Skeletal muscle cell (primary cell): ENCODE measurements at regions not wholly inside any gene's neighbourhood (a gene's known extent, or its start where the extent isn't known, plus 50 kb on each side); places are given as distances from the start of the nearest gene placed in this dataset.

Experiments used
- DNase-seq: peaks from one replicate; pipeline ENCODE4 v3.0.0-alpha.2; 2010; ENCODE audit warnings: low read depth
- H3K4me3 ChIP-seq: 2 replicates; pipeline ENCODE4 v1.5.1; 2011; ENCODE audit warnings: low read depth, mild to moderate bottlenecking, control low read depth, low read length, moderate library complexity

DNA sequence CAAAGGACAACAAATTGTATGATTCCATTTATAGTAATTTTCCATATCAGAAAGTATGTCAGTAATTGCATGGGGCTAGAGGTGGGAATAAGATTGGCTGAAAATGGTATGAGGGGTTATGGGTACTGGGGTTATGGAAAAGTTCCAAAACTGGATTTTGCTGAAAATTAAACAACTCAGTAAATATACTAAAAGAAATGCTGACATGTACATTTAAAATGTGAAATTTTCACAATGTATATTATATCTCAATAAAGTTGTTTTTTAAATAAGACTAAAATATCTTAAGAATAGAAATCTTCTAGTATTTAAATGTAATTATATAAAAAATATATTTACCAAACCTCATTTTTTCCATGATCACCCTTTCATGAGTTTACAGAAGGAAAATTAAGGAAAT lies 844.9 kb upstream of the SLIT2 start:
- DNase-seq, result no peak
- H3K4me3 ChIP-seq, result no peak overlapping the region

DNA sequence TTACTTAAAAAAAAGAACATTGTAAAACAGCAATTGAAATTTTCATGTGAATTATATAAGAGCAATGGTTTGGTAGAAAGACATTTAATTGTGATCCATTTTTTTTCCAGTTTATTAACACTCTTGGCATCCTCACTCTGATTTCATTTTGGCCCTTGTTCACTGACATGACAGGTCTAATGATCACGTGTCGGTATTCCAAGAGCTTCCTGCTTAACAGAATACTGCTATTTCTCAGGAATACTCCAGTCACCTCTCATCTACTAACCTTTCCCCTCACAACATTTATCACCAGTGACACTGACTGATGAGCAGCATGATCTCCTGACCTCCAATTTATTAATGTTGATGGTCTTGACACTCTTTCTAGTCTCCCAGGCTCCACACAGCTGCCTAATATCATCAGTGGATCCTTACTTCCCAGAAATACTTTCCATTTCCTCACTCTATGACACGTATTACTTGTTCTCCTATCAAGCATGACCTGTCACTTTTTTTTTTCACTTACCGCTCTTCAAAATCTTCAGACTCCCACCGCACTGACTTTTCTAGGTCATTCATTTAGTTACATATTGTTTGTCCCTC lies 847.8 kb upstream of the SLIT2 start:
- H3K4me3 ChIP-seq, result no peak overlapping the region
- DNase-seq, result no peak

DNA sequence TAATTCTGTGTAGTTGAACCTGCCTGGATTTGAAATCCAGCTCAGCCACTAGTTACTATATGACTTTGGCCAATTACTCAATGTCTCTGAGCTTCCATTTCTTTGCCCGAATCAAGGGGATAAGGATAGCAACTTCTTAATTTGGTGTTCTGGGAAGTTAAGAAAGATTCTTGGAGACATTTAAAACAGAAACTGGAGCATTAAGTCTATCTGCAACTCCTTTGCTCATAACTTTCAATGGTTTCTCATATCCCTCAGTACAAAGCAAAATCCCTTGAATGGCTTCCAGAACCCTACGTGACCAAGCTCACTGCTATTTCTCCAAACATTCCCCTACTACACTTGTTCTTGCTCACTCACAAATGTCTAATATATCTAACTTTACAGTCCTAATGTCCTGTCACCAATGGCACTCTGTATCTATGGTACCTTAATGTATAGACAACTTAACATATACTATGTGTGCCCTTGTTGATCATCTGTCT lies 849.1 kb upstream of the SLIT2 start:
- no peak for DNase-seq

DNA sequence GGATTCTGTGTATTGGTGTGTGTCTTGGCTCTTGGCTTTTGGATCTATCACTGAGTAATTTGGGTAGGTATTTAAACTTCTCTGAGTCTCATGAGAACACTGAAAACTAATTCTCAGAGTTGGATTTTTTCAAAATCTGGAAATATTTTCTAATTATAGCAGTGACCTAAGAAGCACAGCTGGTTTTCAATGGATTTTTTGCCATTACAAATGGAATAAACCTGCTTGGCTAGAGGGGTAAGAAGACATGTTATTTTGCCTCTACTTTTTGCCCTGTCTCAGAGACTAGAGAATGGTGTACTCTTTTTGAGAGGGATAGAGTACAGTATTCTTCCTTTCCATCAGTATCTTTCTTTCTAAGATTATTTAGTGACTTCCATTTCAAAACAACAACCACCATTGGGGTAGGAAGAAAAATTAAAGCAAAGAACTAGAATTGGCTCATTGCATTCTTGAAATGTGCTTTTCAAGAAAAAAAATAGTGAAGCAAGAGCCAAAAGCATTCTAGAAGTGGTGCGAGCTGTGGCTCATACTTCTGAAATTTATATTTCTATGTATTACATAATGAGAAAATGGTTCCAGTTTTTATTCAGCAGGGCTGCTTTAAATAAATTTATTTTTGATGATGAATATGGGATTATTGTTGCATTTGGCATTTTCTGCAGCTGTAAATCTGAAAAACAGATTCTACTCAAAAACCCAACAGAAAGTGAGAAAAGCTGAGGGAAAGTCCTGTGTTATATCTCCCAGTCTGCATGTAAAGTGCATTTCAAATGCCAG lies 850.2 kb upstream of the SLIT2 start:
- no peak for DNase-seq
- H3K4me3 ChIP-seq, result no peak overlapping the region

More for the DNA sequence above, 849.1 kb upstream of the SLIT2 start:
- no peak overlapping the region for H3K4me3 ChIP-seq

DNA sequence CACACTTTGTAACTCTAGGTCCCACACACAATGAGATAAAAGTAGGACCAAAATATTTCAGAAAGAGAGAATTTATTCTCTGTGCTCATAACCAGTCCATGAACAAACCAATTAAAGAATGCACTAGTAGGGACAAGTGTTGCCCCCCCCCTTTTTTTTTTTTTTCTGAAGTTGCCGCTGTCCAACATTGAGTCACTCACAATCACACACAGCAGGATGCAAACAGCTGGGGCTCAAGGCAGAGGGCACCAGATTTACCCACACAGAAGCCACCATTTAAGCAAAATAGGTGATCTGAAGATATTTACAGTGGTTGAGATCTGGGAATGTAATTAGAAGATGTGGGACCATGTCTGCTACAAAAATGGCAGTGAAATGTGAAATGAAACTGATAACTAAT lies 850.9 kb upstream of the SLIT2 start:
- DNase-seq, result no peak
- H3K4me3 ChIP-seq, result no peak overlapping the region

DNA sequence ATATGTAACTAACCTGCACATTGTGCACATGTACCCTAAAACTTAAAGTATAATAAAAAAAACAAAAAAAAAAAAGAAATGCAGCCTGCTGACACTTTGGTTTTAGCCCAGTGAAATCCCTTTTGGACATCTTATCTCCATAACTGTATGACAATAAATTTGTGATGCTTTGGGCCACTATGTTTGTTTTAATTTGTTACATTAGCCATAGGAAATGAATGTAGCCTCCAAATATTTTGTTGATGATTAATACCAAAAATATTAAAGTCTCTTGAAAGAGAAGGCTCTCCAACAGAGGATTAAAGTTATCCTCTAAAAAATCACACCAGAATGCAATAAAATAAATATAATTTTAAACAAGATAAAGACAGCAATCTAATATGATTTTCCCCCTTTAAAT lies 852.7 kb upstream of the SLIT2 start:
- H3K4me3 ChIP-seq, result no peak overlapping the region

DNA sequence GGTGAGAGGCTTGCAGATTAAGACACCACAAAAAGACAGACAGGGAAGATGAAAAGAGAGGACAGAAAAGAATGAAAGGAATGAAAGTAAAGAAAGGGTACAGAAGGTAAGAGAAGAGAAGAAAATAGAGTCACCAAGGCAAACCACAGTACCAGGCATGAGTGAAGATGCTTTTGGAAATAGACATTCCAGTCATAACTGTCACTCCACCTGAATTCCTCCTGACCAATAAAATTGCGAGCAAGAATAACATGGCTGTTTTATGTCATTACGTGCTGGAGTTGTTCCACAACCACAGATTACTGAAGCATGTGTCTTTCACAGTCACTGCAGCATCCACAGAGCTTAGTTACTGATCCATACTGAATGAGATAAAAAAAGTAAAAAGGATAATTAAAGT lies 864.9 kb upstream of the SLIT2 start:
- H3K4me3 ChIP-seq, result no peak overlapping the region
- DNase-seq, result no peak

More for the DNA sequence above, 852.7 kb upstream of the SLIT2 start:
- DNase-seq, result no peak

DNA sequence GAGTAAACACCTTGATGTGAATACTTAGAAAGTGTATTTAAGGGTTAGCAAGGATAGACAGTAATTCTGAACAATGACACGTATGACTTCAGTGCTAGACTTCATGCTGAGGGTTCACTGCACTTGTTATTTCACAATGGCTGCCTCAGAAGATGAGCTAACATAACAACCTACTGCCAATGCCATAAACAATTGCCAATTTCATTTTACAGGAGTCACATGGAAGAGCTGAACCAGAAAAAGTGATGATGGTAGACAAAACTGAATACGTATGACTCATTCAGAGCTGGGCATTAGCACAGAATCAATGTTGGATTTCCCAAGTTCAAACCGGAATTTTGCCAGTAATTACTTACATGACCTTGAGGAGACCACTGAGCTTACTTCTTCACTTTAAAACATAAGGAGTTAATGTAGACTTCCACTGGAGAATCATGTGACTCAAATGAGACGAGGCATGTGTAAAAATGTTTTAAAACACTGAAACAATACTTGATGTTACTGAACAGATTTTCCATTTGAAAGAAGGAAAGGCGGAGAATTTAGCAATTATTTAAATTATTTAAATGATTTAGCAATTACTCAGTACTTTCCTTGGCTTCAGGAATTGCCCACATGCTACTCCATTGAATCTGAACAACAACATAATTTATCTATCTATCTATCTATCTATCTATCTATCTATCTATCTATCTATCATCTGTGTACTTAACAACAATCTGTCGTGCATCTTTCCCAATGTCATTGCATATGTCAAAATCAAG lies 868.5 kb upstream of the SLIT2 start:
- H3K4me3 ChIP-seq, result no peak overlapping the region
- DNase-seq, result peak; percentile 66

DNA sequence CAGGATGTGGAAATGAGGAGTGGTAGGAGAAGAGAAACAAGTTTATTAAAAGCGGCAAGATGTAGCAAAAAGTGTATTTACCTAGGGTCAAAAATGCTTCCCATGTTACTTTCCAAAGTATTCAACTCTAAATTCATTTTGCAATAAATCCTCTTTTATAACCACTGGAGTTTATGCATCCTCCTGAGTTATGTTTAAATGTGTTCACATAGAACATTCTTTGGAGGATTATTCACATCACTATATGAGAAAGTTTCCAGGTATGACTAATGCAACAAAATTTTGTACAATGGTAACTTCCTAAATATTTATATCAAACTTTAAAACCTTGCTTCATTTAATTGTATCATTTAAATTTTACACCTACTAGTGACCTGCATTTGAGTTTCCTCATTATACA lies 870.6 kb upstream of the SLIT2 start:
- no peak overlapping the region for H3K4me3 ChIP-seq
- DNase-seq, result peak; percentile 22

DNA sequence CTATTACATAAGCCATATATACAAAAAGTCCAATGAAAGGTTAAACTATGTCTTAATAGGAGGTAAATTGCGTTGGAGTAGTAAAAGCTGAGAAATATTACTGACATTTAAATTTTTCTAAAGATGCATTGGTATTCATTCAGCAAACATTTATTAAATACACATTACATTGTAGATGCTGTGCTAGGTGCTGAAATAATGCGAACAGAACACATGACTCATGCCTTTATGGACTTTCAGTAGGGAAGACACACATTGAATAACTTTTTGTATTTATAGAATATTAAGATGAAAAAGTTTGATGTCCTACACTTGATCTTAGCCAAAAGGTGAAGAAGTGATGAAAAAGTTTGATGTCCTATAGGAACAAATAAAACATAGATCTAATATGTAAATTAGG lies 871.1 kb upstream of the SLIT2 start:
- no peak overlapping the region for H3K4me3 ChIP-seq
- peak; percentile 16 for DNase-seq

DNA sequence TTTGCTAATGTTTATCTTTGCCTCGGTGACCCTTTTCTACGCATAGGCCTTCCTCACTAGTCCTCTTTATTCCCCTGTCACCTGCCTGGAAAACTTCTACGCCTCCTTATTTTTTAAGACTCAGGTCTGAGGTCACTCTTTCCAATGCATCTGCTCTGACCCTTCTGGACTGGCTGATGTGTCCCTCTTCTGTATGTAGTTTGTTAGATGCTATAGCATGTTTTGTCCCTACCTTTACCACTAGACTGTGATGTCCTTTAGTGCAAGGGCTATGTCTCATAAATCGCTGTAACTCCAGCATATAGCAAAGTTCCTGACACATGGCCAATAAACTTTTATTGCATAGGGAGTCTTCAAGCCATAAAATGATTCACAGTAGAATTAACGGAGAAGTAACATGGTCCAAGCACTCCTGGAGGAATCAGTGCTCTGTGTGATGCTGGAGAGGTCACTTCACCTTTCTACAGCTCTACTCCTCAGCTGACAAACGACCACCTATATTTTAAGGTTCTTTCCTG lies 872.5 kb upstream of the SLIT2 start:
- DNase-seq, result no peak
- H3K4me3 ChIP-seq, result no peak overlapping the region

DNA sequence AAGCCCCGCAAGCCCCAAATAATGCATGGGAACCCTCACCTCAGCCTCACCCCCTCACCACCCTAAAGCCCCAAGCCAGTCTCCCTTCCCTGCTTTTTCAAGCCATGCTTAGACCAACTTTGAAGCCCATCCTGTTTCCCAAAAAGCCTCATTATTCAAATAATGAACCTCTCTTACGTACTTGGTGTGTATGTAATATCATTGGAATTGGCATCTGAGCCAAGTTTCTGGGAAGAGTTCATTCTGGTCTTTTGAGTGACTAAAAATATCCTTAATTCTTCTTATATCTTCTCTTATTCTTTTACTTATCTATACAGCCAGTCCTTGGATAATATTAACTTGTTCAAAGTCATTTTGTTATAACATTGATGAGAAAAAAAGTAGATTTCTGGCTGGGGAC lies 875.8 kb upstream of the SLIT2 start:
- H3K4me3 ChIP-seq, result no peak overlapping the region
- no peak for DNase-seq

DNA sequence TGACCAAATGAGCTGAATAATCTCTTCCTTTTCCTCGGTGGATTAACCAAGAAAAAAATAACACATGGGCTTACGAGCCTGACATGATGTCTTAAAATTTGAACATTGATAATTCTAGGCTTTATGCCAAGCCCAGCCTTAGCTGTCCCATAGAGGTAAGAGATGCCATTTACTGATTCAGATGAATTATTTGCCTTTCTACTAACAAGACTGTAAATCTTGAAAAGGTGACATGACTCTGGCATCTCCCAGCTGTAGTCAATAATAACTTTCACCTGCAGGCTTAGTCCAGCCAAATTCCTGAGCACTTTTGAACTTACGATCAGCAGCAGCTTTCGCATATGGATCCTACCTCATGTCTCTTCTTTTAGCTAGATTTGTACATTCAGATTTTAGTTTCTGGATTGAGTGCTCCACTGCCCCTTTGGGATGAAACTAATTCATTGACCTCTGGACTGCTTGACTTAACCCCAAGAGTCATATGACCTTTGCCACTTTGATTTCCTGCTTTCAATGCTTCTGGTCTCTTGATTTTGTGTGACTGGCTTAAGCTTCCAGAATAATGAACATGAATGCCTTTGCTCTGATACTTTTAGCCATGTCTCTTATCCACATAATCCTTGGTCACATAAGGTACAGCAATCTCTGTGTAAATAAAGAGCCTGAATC lies 876.4 kb upstream of the SLIT2 start:
- DNase-seq, result no peak
- H3K4me3 ChIP-seq, result no peak overlapping the region

DNA sequence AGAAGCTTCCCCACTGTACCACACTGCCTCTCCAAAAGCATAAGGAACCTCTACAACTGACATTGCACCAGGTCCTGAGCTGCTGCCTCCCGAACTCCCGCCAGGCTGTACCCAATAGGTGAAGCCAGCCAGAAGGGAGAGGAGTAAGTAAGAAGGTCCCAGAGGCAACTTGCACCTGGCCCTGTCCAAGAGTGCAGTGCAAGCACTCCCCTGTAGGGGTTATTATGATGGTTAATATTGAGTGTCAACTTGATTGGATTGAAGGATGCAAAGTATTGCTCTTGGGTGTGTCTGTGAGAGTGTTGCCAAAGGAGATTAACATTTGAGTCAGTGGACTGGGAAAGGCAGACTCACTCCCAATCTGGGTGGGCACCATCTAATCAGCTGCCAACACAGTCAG lies 879.3 kb upstream of the SLIT2 start:
- no peak overlapping the region for H3K4me3 ChIP-seq
- no peak for DNase-seq

DNA sequence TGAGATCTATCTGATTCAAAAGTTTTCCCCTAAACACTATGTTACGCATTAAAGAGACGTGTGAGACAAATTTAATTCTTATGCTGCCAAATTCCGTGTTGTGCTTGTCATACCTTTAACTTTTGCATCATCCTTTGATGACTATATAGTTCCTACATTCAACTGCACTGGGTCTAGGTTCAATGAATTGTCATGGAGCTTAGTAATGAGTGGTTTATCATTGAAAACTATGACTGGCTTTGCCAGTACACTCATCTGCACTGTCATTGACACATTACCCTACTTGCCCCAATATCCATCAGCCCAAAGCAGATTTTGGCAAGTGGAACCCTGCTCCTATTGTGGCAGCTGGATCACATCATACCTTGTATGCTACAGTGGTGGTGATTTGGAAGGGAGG lies 882.9 kb upstream of the SLIT2 start:
- no peak for DNase-seq
- no peak overlapping the region for H3K4me3 ChIP-seq

DNA sequence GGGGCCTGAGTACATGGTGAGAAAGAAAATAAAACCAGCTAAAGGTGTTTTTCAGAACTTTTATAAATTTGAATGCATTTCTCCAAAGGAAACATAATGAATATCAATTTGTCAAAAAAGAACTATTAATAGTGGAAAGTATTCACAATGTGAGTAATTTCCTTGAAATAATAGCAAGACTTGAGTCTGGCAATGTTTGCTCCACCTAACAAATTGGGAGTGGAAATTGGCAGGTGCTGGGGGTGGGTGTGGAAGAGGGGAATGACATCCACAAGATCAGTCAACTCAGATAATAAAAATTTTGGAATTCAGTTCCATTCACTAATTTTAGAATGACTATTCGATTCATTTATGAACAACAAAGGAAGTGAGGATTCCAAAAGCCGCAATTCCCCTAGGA lies 884.8 kb upstream of the SLIT2 start:
- H3K4me3 ChIP-seq, result no peak overlapping the region
- no peak for DNase-seq

DNA sequence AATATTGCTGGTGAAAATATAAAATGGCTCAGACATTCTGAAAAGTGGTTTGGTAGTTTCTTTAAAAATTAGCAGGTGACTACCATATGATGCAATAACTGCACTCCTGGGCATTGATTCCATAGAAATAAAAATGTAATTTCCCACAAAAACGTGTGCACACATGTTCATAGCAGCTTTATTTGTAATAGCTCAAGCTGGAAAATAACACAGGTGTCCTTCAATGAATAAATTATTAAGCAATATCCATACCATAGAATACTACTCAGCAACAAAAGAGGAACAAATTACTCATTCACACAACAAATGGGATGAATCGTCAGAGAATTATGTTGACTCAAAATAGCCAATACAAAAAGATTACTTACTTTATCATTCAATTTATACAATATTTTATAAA lies 893.7 kb upstream of the SLIT2 start:
- no peak overlapping the region for H3K4me3 ChIP-seq
- DNase-seq, result no peak

DNA sequence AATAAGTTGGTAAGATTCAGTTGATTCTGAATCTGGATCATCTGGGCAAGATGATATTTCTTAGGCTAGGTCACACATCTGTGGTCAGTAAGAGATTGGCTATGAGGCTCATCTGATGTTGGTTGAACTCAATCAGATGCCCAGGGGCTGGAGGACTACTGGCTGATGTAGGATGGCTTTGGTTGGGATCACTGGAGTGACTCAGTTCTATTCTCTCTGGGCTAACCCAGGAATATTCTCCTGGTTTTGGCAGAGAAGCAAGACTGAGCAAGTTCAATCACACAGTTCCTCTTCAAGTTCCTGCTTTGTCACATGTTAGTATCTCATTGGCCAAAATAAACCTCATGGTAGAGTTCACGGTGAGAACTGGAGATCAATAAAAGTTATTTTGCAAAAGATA lies 902.3 kb upstream of the SLIT2 start:
- DNase-seq, result no peak
- H3K4me3 ChIP-seq, result no peak overlapping the region

DNA sequence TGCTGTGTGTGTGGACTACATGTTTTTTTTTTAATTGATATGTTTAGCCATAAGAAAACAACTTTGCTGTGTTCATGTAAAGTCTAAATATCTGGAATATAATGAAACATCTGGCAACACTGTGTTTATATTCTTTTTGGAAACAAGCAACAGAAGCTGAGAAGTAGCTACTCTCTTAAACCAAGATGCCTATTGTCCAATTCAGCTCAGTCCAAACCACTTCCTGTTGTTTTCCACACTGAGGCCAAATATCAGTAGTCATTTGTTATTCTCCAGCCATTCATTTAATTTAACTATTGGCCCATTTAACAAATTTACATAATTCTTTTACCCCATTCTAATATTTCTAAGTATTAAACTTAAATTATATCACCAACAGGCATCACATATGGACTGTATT lies 903.0 kb upstream of the SLIT2 start:
- no peak overlapping the region for H3K4me3 ChIP-seq
- DNase-seq, result no peak

DNA sequence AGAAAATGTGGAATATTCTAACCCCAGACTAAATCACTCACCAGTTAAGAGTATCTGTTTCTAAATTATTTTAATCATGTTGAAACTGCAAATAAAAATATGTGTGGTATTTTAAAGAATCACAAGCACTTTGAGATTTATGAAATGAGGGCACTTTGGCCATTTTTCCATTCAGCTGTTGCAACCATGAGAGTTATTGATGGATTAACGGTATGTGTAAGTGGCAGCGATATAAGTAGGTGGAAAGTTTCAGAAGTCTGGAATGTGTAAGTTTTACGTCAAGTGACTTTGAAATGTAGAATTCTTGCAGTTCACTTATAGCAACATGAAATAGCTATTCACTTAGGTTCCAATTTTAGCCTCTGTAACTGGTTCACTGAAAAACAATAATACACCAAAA lies 905.1 kb upstream of the SLIT2 start:
- no peak overlapping the region for H3K4me3 ChIP-seq
- no peak for DNase-seq
